ENCODE measurements at regions not wholly inside any gene's neighbourhood (a gene's known extent, or its start where the extent isn't known, plus 50 kb on each side); places are given as distances from the start of the nearest gene placed in this dataset.
"Not testable (repeated sequence)": the region's sequence is repeated elsewhere in the genome, so short reads cannot be mapped to it uniquely, and the experiment has no call there.

DNA sequence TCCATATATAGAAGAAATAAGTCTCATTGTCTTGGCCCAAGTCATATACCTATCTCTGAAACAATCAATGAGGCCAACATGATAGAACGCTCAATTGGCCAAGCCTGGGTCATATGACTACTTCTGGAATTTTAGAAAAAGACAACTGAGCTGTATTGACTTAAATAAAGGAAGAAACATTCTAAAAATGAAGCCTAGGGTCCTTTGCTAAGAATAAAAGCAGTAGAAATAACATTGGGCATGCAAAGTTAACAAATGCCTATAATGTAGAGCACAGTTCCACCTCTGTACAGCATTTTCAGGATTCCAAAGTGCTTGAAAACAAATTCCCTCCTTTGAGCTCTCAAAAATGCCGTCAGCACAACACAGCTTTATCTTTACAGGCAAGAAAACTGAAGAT lies 391.8 kb downstream of the PRELID2 start:
- no peaks in the 10 kb centered on the region for H3K27me3 Mint-ChIP-seq
- no peaks in the 10 kb centered on the region for H3K36me3 Mint-ChIP-seq (ENCODE audit: low read depth)
- H3K4me3 Mint-ChIP-seq: no peak overlapping the region
- CTCF ChIA-PET: no interaction called here
- POLR2A ChIA-PET: no interaction called here
- H3K27ac Mint-ChIP-seq: no peak overlapping the region
- no peaks in the 10 kb centered on the region for H3K4me1 Mint-ChIP-seq
- DNase-seq: no peak
- H3K9me3 Mint-ChIP-seq: peaks cover 17% of the 10 kb centered on the region

DNA sequence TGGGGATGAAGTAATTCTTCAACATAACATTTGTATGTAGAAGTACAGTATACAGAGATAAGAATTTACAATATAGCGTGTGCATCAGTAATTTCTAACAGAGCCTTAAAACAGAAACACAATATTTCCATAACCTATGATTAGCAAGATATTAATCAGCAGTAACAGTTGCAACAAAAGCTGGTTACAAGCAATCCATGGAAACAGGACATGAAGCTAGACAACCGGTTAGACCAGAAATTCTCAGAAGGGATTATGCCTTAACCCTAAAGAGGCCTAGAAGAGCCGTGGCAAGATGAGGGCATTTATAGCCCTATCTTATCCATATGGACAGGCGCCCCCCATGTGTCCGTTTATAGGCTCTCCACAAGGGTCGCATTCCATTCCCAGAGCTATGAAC lies 392.5 kb downstream of the PRELID2 start:
- not testable (repeated sequence) for H3K27ac Mint-ChIP-seq

DNA sequence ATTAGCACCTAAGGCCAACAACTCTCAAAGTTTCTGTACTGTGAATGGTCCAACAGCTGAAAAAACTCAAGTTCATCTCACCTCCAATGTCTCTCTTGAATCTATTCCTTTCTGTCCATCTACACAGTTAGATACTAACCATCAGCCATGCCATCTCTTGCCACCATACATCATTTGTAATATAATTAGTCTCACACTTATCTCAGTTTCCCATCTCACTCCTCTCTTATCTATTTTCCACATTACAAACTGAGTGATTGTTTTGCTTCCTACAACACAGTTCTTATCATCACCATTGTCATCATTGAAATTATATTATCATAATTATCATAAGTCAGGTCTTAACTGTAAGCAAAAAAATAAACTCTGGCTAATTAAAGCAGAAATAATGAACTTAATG lies 393.9 kb downstream of the PRELID2 start:
- CTCF ChIA-PET: no interaction called here
- H3K4me1 Mint-ChIP-seq: no peaks in the 10 kb centered on the region
- DNase-seq: no peak

More for the DNA sequence above, 392.5 kb downstream of the PRELID2 start:
- DNase-seq; H3K36me3 Mint-ChIP-seq (ENCODE audit: low read depth); CTCF ChIA-PET; POLR2A ChIA-PET; H3K27me3 Mint-ChIP-seq; H3K4me3 Mint-ChIP-seq; H3K4me1 Mint-ChIP-seq: not testable (repeated sequence)
- peaks cover 17% of the 10 kb centered on the region for H3K9me3 Mint-ChIP-seq

DNA sequence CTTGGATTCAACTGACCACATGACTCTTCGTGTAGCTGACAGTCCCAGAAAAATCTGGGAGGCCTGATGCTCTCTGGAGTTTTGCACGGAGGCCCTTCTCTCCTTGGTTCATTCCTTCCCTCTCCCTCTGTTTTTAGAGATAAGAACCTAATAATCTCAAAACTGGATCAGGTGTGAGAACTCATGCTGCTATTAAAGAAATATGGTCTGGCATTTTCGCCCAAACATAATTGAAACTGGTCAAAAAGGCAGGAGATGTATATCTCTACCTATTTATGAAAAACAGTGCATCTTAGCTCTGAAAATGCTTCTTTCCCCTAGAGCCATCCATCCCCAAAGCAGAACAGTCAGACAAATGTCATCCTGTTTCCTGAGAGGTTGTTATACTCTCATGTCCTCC lies 397.5 kb downstream of the PRELID2 start:
- no peaks in the 10 kb centered on the region for H3K27me3 Mint-ChIP-seq
- peaks cover 15% of the 10 kb centered on the region for H3K9me3 Mint-ChIP-seq
- H3K27ac Mint-ChIP-seq: no peak overlapping the region
- ChIA-PET POLR2A (no interaction called here), CTCF (no interaction called here)
- no peaks in the 10 kb centered on the region for H3K4me1 Mint-ChIP-seq
- no peak for DNase-seq
- no peak overlapping the region for H3K4me3 Mint-ChIP-seq
- no peaks in the 10 kb centered on the region for H3K36me3 Mint-ChIP-seq (ENCODE audit: low read depth)

More for the DNA sequence above, 393.9 kb downstream of the PRELID2 start:
- Mint-ChIP-seq H3K4me3 (no peak overlapping the region), H3K27me3 (no peaks in the 10 kb centered on the region), H3K9me3 (peaks cover 16% of the 10 kb centered on the region), H3K36me3 (ENCODE audit: low read depth) (no peaks in the 10 kb centered on the region), H3K27ac (no peak overlapping the region)
- POLR2A ChIA-PET: no interaction called here

GRCh38 chr5:145433077-145433476 lies 402.1 kb downstream of the PRELID2 start:
- DNase-seq: no peak
- ChIA-PET CTCF (interaction anchor here (0.8 kb wide), 1 partner anchor 105 kb away, joined by 3 read pairs; no protein-coding TSS in a partner anchor), POLR2A (no interaction called here)
- H3K9me3 Mint-ChIP-seq: peaks cover 4% of the 10 kb centered on the region
- no peak overlapping the region for H3K4me3 Mint-ChIP-seq
- no peaks in the 10 kb centered on the region for H3K27me3 Mint-ChIP-seq
- H3K4me1 Mint-ChIP-seq: no peaks in the 10 kb centered on the region
- H3K27ac Mint-ChIP-seq: no peak overlapping the region
- no peaks in the 10 kb centered on the region for H3K36me3 Mint-ChIP-seq (ENCODE audit: low read depth)

- Mint-ChIP-seq H3K4me3 (no peak overlapping the region), H3K9me3 (peaks cover 7% of the 10 kb centered on the region), H3K4me1 (no peaks in the 10 kb centered on the region), H3K27ac (no peak overlapping the region), H3K36me3 (ENCODE audit: low read depth) (no peaks in the 10 kb centered on the region), H3K27me3 (no peaks in the 10 kb centered on the region)
- ChIA-PET CTCF (no interaction called here), POLR2A (no interaction called here)
- no peak for DNase-seq
These were observed 406.0 kb downstream of the PRELID2 start for GRCh38 chr5:145429170-145429569.

- no peaks in the 10 kb centered on the region for H3K27me3 Mint-ChIP-seq
- no peak overlapping the region for H3K4me3 Mint-ChIP-seq
- H3K9me3 Mint-ChIP-seq: peaks cover 31% of the 10 kb centered on the region
- DNase-seq: no peak
- POLR2A ChIA-PET: no interaction called here
- H3K4me1 Mint-ChIP-seq: no peaks in the 10 kb centered on the region
- H3K36me3 Mint-ChIP-seq (ENCODE audit: low read depth): no peaks in the 10 kb centered on the region
- CTCF ChIA-PET: no interaction called here
- no peak overlapping the region for H3K27ac Mint-ChIP-seq
These were observed 427.1 kb downstream of the PRELID2 start for GRCh38 chr5:145408048-145408341.

DNA sequence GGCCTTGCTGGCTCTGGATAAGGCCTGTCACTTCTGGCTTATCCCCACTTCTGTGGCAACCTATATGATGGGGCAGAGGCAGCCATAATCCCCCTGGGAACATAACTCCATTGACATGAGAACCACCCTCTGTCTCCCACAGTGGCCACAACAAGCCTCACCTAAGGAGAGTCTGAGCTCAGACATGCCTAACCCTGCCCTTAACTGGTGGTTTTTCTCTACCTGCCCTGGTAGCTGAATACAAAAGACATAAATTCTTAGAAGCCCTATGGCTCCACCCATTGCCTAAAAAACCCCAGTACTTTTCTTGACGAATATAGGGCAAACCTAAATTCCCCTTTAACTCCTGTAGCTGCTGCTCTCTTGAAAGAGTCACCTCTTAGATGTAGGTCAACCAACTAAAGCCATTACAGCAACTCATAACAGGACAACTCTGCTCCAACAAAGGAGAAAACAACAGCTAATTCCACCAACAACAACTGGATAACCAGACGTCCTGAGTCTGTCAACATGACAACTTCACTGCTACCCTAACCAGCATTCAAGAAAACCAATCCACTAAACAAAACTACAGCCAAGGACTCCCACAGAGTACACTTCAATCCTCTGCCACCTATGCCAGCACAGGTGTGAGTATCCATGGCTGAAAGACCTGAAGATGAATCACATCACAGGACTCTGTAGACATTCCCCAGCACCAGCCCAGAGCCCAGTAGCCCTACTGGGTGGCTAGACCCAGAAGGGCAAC lies 427.7 kb downstream of the PRELID2 start:
- POLR2A ChIA-PET: no interaction called here
- H3K36me3 Mint-ChIP-seq (ENCODE audit: low read depth): no peaks in the 10 kb centered on the region
- no peak overlapping the region for H3K4me3 Mint-ChIP-seq
- no peak overlapping the region for H3K27ac Mint-ChIP-seq
- no peak for DNase-seq
- peaks cover 29% of the 10 kb centered on the region for H3K9me3 Mint-ChIP-seq
- CTCF ChIA-PET: no interaction called here
- no peaks in the 10 kb centered on the region for H3K4me1 Mint-ChIP-seq
- H3K27me3 Mint-ChIP-seq: no peaks in the 10 kb centered on the region

- CTCF ChIA-PET: no interaction called here
- Mint-ChIP-seq H3K4me3 (no peak overlapping the region), H3K9me3 (peaks cover 27% of the 10 kb centered on the region), H3K4me1 (no peaks in the 10 kb centered on the region), H3K36me3 (ENCODE audit: low read depth) (no peaks in the 10 kb centered on the region), H3K27me3 (no peaks in the 10 kb centered on the region), H3K27ac (no peak overlapping the region)
- DNase-seq: no peak
- POLR2A ChIA-PET: no interaction called here
These were observed 431.1 kb downstream of the PRELID2 start for GRCh38 chr5:145403992-145404391.

DNA sequence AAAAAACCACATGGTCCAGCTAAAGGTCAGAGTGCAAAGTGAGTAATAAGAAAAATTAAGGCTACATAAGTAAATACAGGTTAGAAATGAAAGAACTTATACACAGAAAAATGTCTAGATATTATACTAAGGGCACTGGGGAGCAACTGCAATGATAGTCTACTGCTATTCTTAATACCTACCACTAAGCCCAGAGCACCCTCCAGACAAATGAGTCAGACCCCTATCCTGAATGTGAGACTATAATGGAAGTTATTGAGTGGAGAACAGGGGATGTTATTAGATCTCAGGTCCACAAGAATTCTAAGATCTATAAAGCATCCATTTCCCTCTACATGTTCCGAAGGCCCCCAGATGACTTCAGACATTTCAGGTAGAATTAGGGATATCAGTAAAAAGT lies 438.3 kb downstream of the PRELID2 start:
- Mint-ChIP-seq H3K9me3 (peaks cover 19% of the 10 kb centered on the region), H3K27me3 (no peaks in the 10 kb centered on the region), H3K36me3 (ENCODE audit: low read depth) (no peaks in the 10 kb centered on the region), H3K4me1 (no peaks in the 10 kb centered on the region), H3K4me3 (no peak overlapping the region), H3K27ac (no peak overlapping the region)
- ChIA-PET POLR2A (no interaction called here), CTCF (no interaction called here)
- no peak for DNase-seq

- H3K4me1 Mint-ChIP-seq; H3K4me3 Mint-ChIP-seq; H3K36me3 Mint-ChIP-seq (ENCODE audit: low read depth); POLR2A ChIA-PET; H3K27ac Mint-ChIP-seq; H3K27me3 Mint-ChIP-seq; DNase-seq; CTCF ChIA-PET: not testable (repeated sequence)
- peaks cover 22% of the 10 kb centered on the region for H3K9me3 Mint-ChIP-seq
These were observed 440.0 kb downstream of the PRELID2 start for GRCh38 chr5:145395151-145395550.

- Mint-ChIP-seq H3K9me3 (peaks cover 24% of the 10 kb centered on the region), H3K4me1 (no peaks in the 10 kb centered on the region), H3K4me3 (no peak overlapping the region), H3K36me3 (ENCODE audit: low read depth) (no peaks in the 10 kb centered on the region), H3K27me3 (no peaks in the 10 kb centered on the region), H3K27ac (no peak overlapping the region)
- POLR2A ChIA-PET: no interaction called here
- CTCF ChIA-PET: no interaction called here
- no peak for DNase-seq
These were observed 441.7 kb downstream of the PRELID2 start for GRCh38 chr5:145393426-145393825.

DNA sequence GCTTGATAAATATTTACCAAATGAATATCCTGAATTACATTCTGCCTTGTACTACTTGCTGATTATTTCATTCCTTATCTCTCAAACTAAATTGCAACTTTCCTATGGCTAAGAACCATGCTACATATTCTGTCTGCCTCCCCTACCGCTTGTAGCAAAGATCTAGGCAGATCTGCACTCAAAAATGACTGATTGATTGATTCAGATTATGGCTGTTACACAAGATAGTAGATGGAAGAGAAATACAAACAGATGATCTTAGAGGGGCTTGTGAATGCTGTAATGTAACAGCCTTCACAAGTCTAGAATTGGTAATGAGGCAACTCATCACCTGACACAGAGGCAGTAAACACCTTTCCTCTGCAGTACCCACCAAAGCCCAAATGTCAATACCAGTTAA lies 446.1 kb downstream of the PRELID2 start:
- no peak for DNase-seq
- no peaks in the 10 kb centered on the region for H3K27me3 Mint-ChIP-seq
- peaks cover 23% of the 10 kb centered on the region for H3K9me3 Mint-ChIP-seq
- no peaks in the 10 kb centered on the region for H3K4me1 Mint-ChIP-seq
- ChIA-PET POLR2A (no interaction called here), CTCF (no interaction called here)
- no peak overlapping the region for H3K4me3 Mint-ChIP-seq
- no peak overlapping the region for H3K27ac Mint-ChIP-seq
- H3K36me3 Mint-ChIP-seq (ENCODE audit: low read depth): no peaks in the 10 kb centered on the region

- H3K9me3 Mint-ChIP-seq: peaks cover 12% of the 10 kb centered on the region
- DNase-seq: no peak
- no peak overlapping the region for H3K27ac Mint-ChIP-seq
- no peaks in the 10 kb centered on the region for H3K36me3 Mint-ChIP-seq (ENCODE audit: low read depth)
- no peak overlapping the region for H3K4me3 Mint-ChIP-seq
- POLR2A ChIA-PET: no interaction called here
- H3K4me1 Mint-ChIP-seq: no peaks in the 10 kb centered on the region
- CTCF ChIA-PET: no interaction called here
- no peaks in the 10 kb centered on the region for H3K27me3 Mint-ChIP-seq
These were observed 449.9 kb downstream of the PRELID2 start for GRCh38 chr5:145385276-145385675.

GRCh38 chr5:145378226-145378625 lies 456.9 kb downstream of the PRELID2 start:
- Mint-ChIP-seq H3K9me3 (peaks cover 15% of the 10 kb centered on the region), H3K27me3 (no peaks in the 10 kb centered on the region), H3K36me3 (ENCODE audit: low read depth) (no peaks in the 10 kb centered on the region), H3K27ac (no peak overlapping the region), H3K4me1 (no peaks in the 10 kb centered on the region), H3K4me3 (no peak overlapping the region)
- DNase-seq: no peak
- ChIA-PET CTCF (no interaction called here), POLR2A (no interaction called here)
